K562 (cell line): ENCODE measurements at regions not wholly inside any gene's neighbourhood (a gene's known extent, or its start where the extent isn't known, plus 50 kb on each side); places are given as distances from the start of the nearest gene placed in this dataset.

Source experiments
- ASH1L ChIP-seq: fragments of 450-650 bp; IDR thresholded peaks from 2 replicates; pipeline ENCODE4 v1.6.1; 2018; ENCODE audit warnings: borderline replicate concordance, mild to moderate bottlenecking, low read depth; ENCODE audit not compliant: partially characterized antibody
- NRF1 ChIP-seq, 2 experiments: fragments of 450-650 bp; IDR thresholded peaks in 1 of 2; conservative IDR thresholded peaks in 1 of 2; 2 replicates each; pipeline ENCODE4 v1.6.1; 2014; ENCODE audit warnings: mild to moderate bottlenecking in 2 of 2
- POLR2A ChIP-seq: fragments of 450-650 bp; conservative IDR thresholded peaks from 2 replicates; pipeline ENCODE4 v1.6.1; 2016
- RCOR1 ChIP-seq, 2 experiments: IDR thresholded peaks; 2 replicates each; pipeline ENCODE4 v1.6.1; 2012; ENCODE audit warnings: low read depth in 2 of 2, low read length in 2 of 2, borderline replicate concordance in 1 of 2, improper control_type of control experiment in 1 of 2
- SIX5 ChIP-seq, 2 experiments: IDR thresholded peaks; 2 replicates each; pipeline ENCODE4 v1.6.1; 2011; ENCODE audit warnings: low read length in 2 of 2, borderline replicate concordance in 1 of 2, low read depth in 1 of 2, mild to moderate bottlenecking in 1 of 2, moderate library complexity in 1 of 2; ENCODE audit not compliant: insufficient read depth in 1 of 2
- TARDBP ChIP-seq: fragments of 450-650 bp; IDR thresholded peaks from 2 replicates; pipeline ENCODE4 v1.6.1; 2016
- TBL1XR1 ChIP-seq, 2 experiments: IDR thresholded peaks; 2 replicates each; pipeline ENCODE4 v1.6.1; 2012; ENCODE audit warnings: improper control_type of control experiment in 2 of 2, low read length in 2 of 2, mild to moderate bottlenecking in 1 of 2
- ZNF224 ChIP-seq: sonication (generic); formaldehyde crosslinking; IDR thresholded peaks from 2 replicates; pipeline ENCODE4 v1.8.0; 2022; ENCODE audit warnings: mild to moderate bottlenecking, missing genetic modification reagents
- TF ChIP-seq, protein P1 (sequence below): fragments of 450-650 bp; IDR thresholded peaks from 2 replicates; pipeline ENCODE4 v1.6.1; 2016; ENCODE audit warnings: borderline replicate concordance
- TF ChIP-seq, protein P2 (sequence below), 2 experiments: fragments of 450-650 bp in 1 of 2; sonication (generic) in 1 of 2; formaldehyde crosslinking in 1 of 2; IDR thresholded peaks; 2 replicates each; pipeline versions ENCODE4 v1.7.1 to v1.9.0; 2016 to 2022; ENCODE audit warnings: inconsistent platforms in 1 of 2, mild to moderate bottlenecking in 1 of 2, missing genetic modification reagents in 1 of 2
- TF ChIP-seq, protein P3 (sequence below), 2 experiments: fragments of 450-650 bp; formaldehyde crosslinking in 1 of 2; IDR thresholded peaks; 2 replicates each; pipeline versions ENCODE4 v1.4.0 to v1.6.1; 2014 to 2020; ENCODE audit warnings: mild to moderate bottlenecking in 2 of 2, borderline replicate concordance in 1 of 2, low read depth in 1 of 2
- TF ChIP-seq, protein P4 (sequence below): fragments of 450-650 bp; conservative IDR thresholded peaks from 2 replicates; pipeline ENCODE4 v1.6.1; 2016; ENCODE audit warnings: missing genetic modification characterization, low read depth, mild to moderate bottlenecking, control low read depth, missing compliant biosample characterization

GRCh38 chr2:65880436-65880835 lies 448.0 kb upstream of the SPRED2 start:
- TF ChIP-seq, protein P1, sequence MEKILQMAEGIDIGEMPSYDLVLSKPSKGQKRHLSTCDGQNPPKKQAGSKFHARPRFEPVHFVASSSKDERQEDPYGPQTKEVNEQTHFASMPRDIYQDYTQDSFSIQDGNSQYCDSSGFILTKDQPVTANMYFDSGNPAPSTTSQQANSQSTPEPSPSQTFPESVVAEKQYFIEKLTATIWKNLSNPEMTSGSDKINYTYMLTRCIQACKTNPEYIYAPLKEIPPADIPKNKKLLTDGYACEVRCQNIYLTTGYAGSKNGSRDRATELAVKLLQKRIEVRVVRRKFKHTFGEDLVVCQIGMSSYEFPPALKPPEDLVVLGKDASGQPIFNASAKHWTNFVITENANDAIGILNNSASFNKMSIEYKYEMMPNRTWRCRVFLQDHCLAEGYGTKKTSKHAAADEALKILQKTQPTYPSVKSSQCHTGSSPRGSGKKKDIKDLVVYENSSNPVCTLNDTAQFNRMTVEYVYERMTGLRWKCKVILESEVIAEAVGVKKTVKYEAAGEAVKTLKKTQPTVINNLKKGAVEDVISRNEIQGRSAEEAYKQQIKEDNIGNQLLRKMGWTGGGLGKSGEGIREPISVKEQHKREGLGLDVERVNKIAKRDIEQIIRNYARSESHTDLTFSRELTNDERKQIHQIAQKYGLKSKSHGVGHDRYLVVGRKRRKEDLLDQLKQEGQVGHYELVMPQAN = no peak
- no peak for TF ChIP-seq RCOR1 (IDR thresholded peaks at IDR 0.05; ENCODE audit: borderline replicate concordance in 1 of 2, low read depth in 2 of 2, low read length in 2 of 2)
- TF ChIP-seq, protein P2, sequence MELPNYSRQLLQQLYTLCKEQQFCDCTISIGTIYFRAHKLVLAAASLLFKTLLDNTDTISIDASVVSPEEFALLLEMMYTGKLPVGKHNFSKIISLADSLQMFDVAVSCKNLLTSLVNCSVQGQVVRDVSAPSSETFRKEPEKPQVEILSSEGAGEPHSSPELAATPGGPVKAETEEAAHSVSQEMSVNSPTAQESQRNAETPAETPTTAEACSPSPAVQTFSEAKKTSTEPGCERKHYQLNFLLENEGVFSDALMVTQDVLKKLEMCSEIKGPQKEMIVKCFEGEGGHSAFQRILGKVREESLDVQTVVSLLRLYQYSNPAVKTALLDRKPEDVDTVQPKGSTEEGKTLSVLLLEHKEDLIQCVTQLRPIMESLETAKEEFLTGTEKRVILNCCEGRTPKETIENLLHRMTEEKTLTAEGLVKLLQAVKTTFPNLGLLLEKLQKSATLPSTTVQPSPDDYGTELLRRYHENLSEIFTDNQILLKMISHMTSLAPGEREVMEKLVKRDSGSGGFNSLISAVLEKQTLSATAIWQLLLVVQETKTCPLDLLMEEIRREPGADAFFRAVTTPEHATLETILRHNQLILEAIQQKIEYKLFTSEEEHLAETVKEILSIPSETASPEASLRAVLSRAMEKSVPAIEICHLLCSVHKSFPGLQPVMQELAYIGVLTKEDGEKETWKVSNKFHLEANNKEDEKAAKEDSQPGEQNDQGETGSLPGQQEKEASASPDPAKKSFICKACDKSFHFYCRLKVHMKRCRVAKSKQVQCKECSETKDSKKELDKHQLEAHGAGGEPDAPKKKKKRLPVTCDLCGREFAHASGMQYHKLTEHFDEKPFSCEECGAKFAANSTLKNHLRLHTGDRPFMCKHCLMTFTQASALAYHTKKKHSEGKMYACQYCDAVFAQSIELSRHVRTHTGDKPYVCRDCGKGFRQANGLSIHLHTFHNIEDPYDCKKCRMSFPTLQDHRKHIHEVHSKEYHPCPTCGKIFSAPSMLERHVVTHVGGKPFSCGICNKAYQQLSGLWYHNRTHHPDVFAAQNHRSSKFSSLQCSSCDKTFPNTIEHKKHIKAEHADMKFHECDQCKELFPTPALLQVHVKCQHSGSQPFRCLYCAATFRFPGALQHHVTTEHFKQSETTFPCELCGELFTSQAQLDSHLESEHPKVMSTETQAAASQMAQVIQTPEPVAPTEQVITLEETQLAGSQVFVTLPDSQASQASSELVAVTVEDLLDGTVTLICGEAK (IDR thresholded peaks at IDR 0.05) = no peak
- TF ChIP-seq, protein P2 (CRISPR knock-in tag; IDR thresholded peaks at IDR 0.05) = no peak
- TF ChIP-seq, protein P3, sequence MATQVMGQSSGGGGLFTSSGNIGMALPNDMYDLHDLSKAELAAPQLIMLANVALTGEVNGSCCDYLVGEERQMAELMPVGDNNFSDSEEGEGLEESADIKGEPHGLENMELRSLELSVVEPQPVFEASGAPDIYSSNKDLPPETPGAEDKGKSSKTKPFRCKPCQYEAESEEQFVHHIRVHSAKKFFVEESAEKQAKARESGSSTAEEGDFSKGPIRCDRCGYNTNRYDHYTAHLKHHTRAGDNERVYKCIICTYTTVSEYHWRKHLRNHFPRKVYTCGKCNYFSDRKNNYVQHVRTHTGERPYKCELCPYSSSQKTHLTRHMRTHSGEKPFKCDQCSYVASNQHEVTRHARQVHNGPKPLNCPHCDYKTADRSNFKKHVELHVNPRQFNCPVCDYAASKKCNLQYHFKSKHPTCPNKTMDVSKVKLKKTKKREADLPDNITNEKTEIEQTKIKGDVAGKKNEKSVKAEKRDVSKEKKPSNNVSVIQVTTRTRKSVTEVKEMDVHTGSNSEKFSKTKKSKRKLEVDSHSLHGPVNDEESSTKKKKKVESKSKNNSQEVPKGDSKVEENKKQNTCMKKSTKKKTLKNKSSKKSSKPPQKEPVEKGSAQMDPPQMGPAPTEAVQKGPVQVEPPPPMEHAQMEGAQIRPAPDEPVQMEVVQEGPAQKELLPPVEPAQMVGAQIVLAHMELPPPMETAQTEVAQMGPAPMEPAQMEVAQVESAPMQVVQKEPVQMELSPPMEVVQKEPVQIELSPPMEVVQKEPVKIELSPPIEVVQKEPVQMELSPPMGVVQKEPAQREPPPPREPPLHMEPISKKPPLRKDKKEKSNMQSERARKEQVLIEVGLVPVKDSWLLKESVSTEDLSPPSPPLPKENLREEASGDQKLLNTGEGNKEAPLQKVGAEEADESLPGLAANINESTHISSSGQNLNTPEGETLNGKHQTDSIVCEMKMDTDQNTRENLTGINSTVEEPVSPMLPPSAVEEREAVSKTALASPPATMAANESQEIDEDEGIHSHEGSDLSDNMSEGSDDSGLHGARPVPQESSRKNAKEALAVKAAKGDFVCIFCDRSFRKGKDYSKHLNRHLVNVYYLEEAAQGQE (IDR thresholded peaks at IDR 0.05; ENCODE audit: borderline replicate concordance) = no peak
- TF ChIP-seq, protein P3 (CRISPR knock-in tag; IDR thresholded peaks at IDR 0.05; ENCODE audit: low read depth) = no peak
- TF ChIP-seq POLR2A = no peak
- TF ChIP-seq ASH1L = no peak
- TF ChIP-seq, protein P4, sequence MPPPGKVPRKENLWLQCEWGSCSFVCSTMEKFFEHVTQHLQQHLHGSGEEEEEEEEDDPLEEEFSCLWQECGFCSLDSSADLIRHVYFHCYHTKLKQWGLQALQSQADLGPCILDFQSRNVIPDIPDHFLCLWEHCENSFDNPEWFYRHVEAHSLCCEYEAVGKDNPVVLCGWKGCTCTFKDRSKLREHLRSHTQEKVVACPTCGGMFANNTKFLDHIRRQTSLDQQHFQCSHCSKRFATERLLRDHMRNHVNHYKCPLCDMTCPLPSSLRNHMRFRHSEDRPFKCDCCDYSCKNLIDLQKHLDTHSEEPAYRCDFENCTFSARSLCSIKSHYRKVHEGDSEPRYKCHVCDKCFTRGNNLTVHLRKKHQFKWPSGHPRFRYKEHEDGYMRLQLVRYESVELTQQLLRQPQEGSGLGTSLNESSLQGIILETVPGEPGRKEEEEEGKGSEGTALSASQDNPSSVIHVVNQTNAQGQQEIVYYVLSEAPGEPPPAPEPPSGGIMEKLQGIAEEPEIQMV = no peak
- no peak for TF ChIP-seq NRF1 (conservative IDR thresholded peaks at IDR 0.05 in 1 of 2, IDR thresholded peaks at IDR 0.05 in 1 of 2)
- no peak for TF ChIP-seq TARDBP
- no peak for TF ChIP-seq SIX5 (IDR thresholded peaks at IDR 0.05; ENCODE audit: borderline replicate concordance in 1 of 2, insufficient read depth in 1 of 2, low read depth in 1 of 2, low read length in 2 of 2)
- TF ChIP-seq TBL1XR1 (IDR thresholded peaks at IDR 0.05; ENCODE audit: low read length in 2 of 2) = no peak
- no peak for TF ChIP-seq ZNF224 (CRISPR knock-in tag)
